IMR-90 (cell line): ENCODE measurements at regions not wholly inside any gene's neighbourhood (a gene's known extent, or its start where the extent isn't known, plus 50 kb on each side); places are given as distances from the start of the nearest gene placed in this dataset.

Experiments
- ATAC-seq: fragments of 200-7000 bp; cut with Tn5 transposase; 2 replicates; pipeline ENCODE4 v1.9.1; 2020; ENCODE audit warnings: low read depth, mild to moderate bottlenecking, moderate library complexity
- BruUV-seq: library from RNA; stranded (reverse); fragments of 400-500 nt; replicated peaks from 2 replicates; lab custom pipeline; 2021; lab: Mats Ljungman, UMichigan
- CTCF ChIA-PET: fragments of 300-600 bp; formaldehyde crosslinking; extraction: SDS; loops from one replicate; lab custom pipeline; 2021; ENCODE audit warnings: antibody characterized with exemption; lab: Yijun Ruan, JAX
- POLR2A ChIA-PET: fragments of 300-600 bp; sonication (Branson Sonifier 250); formaldehyde crosslinking; loops from one replicate; lab custom pipeline; 2022; ENCODE audit warnings: antibody characterized with exemption; ENCODE audit not compliant: unreplicated experiment; lab: Charles Lee
- DNase-seq: peaks from one replicate; pipeline ENCODE4 v3.0.0; 2013
- H2AFZ ChIP-seq: replicated peaks from 2 replicates; pipeline ENCODE3; 2013; ENCODE audit warnings: low read length, mild to moderate bottlenecking; ENCODE audit not compliant: poor library complexity
- H2AK5ac ChIP-seq: 2 replicates; pipeline ENCODE4 v1.6.1; 2013; ENCODE audit warnings: low read depth, low read length, inconsistent platforms
- H2AK9ac ChIP-seq: replicated peaks from 2 replicates; pipeline ENCODE3; 2013; ENCODE audit warnings: mild to moderate bottlenecking, low read depth, low read length, moderate library complexity; ENCODE audit not compliant: poor library complexity
- H2BK120ac ChIP-seq: 2 replicates; pipeline ENCODE4 v1.6.1; 2013; ENCODE audit warnings: low read depth, low read length, inconsistent platforms
- H2BK15ac ChIP-seq: 3 replicates; pipeline ENCODE4 v1.6.1; 2013; ENCODE audit warnings: low read depth, low read length, inconsistent platforms
- H2BK20ac ChIP-seq: 2 replicates; pipeline ENCODE4 v1.6.1; 2013; ENCODE audit warnings: low read depth, mild to moderate bottlenecking, inconsistent platforms, low read length, moderate library complexity
- H2BK5ac ChIP-seq: 2 replicates; pipeline ENCODE4 v1.6.1; 2013; ENCODE audit warnings: mild to moderate bottlenecking, low read depth, low read length, inconsistent platforms; ENCODE audit not compliant: poor library complexity, severe bottlenecking
- H3K14ac ChIP-seq: replicated peaks from 2 replicates; pipeline ENCODE4 v1.6.1; 2013; ENCODE audit warnings: low read depth, low read length, inconsistent platforms
- H3K18ac ChIP-seq: 2 replicates; pipeline ENCODE4 v1.6.1; 2013; ENCODE audit warnings: low read depth, low read length, control low read depth
- H3K23ac ChIP-seq: 2 replicates; pipeline ENCODE4 v1.6.1; 2013; ENCODE audit warnings: low read depth, low read length, inconsistent platforms
- H3K27ac ChIP-seq: 2 replicates; pipeline ENCODE4 v1.5.1; 2013; ENCODE audit warnings: mild to moderate bottlenecking, control low read depth, low read length; ENCODE audit not compliant: insufficient read depth
- H3K27me3 ChIP-seq: 2 replicates; pipeline ENCODE4 v1.6.1; 2013; ENCODE audit warnings: low read length; ENCODE audit not compliant: control insufficient read depth, insufficient read depth
- H3K36me3 ChIP-seq: 2 replicates; pipeline ENCODE4 v1.6.1; 2013; ENCODE audit warnings: low read length, mixed read lengths; ENCODE audit not compliant: control insufficient read depth, insufficient read depth
- H3K4ac ChIP-seq: 2 replicates; pipeline ENCODE4 v1.6.1; 2013; ENCODE audit warnings: low read depth, low read length, inconsistent platforms
- H3K4me1 ChIP-seq: 2 replicates; pipeline ENCODE4 v1.6.1; 2013; ENCODE audit warnings: low read length, mixed read lengths; ENCODE audit not compliant: control insufficient read depth, insufficient read depth
- H3K4me2 ChIP-seq: 2 replicates; pipeline ENCODE4 v1.6.1; 2013; ENCODE audit warnings: low read depth, mild to moderate bottlenecking, control low read depth, low read length, moderate library complexity
- H3K4me3 ChIP-seq: 2 replicates; pipeline ENCODE4 v1.5.1; 2013; ENCODE audit warnings: low read depth, mild to moderate bottlenecking, control low read depth, low read length, moderate library complexity; ENCODE audit not compliant: insufficient read depth
- H3K56ac ChIP-seq: 2 replicates; pipeline ENCODE4 v1.6.1; 2013; ENCODE audit warnings: low read length, inconsistent platforms; ENCODE audit not compliant: insufficient read depth; ENCODE audit errors: extremely low read depth
- H3K79me1 ChIP-seq, 2 experiments: 2 replicates each; pipeline ENCODE4 v1.6.1; 2013; ENCODE audit warnings: low read length in 2 of 2, inconsistent platforms in 1 of 2, low read depth in 1 of 2
- H3K9ac ChIP-seq: 2 replicates; pipeline ENCODE4 v1.6.1; 2013; ENCODE audit warnings: low read depth, low read length, control low read depth
- H3K9me1 ChIP-seq: 2 replicates; pipeline ENCODE4 v1.6.1; 2013; ENCODE audit warnings: low read length, inconsistent platforms; ENCODE audit not compliant: insufficient read depth
- H3K9me3 ChIP-seq: 2 replicates; pipeline ENCODE4 v1.6.1; 2013; ENCODE audit warnings: low read length; ENCODE audit not compliant: control insufficient read depth, insufficient read depth
- H4K20me1 ChIP-seq: 2 replicates; pipeline ENCODE4 v1.6.1; 2013; ENCODE audit warnings: low read length, inconsistent platforms; ENCODE audit not compliant: insufficient read depth
- H4K5ac ChIP-seq: 2 replicates; pipeline ENCODE4 v1.6.1; 2013; ENCODE audit warnings: mild to moderate bottlenecking, low read depth, low read length, control low read depth
- H4K8ac ChIP-seq, 2 experiments: 2 replicates each; pipeline ENCODE4 v1.6.1; 2013; ENCODE audit warnings: low read depth in 2 of 2, low read length in 2 of 2, control low read depth in 1 of 2, inconsistent platforms in 1 of 2
- H4K91ac ChIP-seq: 2 replicates; pipeline ENCODE4 v1.6.1; 2013; ENCODE audit warnings: low read depth, low read length, inconsistent platforms; ENCODE audit not compliant: insufficient read depth
- WGBS, 2 experiments: methylation state at CpG; one replicate each; pipeline versions ENCODE4 v1.1.5 to v1.1.7; 2013; ENCODE audit warnings: missing lambda C conversion rate in 2 of 2; ENCODE audit not compliant: insufficient read length in 1 of 2; ENCODE audit errors: extremely low coverage in 2 of 2; 5-methylcytosine and 5-hydroxymethylcytosine counted together
- dilution Hi-C: fragments of 300-500 bp; cut with HindIII; formaldehyde crosslinking; loops from one replicate; pipeline ENCODE4 v1.14.3; 2018; ENCODE audit warnings: low sequenced_read_pairs; ENCODE audit not compliant: unreplicated experiment
- in situ Hi-C: fragments of 300-500 bp; cut with MboI; formaldehyde crosslinking; loops from 3 replicates; pipeline ENCODE4 v1.14.3; 2019; ENCODE audit warnings: low sequenced_read_pairs, inconsistent platforms, mixed read lengths
- intact Hi-C: fragments of 100-400 bp; cut with micrococcal nuclease; formaldehyde crosslinking; loops from 2 replicates; pipeline ENCODE4 v1.10.0; 2022
- TF ChIP-seq, protein P1 (sequence below): fragments of 150-350 bp; IDR thresholded peaks from 2 replicates; pipeline ENCODE4 v1.6.1; 2017; ENCODE audit warnings: mild to moderate bottlenecking, antibody characterized with exemption, low read length, low read depth
- TF ChIP-seq, protein P2 (sequence below): conservative IDR thresholded peaks from 2 replicates; pipeline ENCODE4 v1.5.1; 2012; ENCODE audit warnings: mild to moderate bottlenecking, low read depth, low read length, improper control_type of control experiment

DNA sequence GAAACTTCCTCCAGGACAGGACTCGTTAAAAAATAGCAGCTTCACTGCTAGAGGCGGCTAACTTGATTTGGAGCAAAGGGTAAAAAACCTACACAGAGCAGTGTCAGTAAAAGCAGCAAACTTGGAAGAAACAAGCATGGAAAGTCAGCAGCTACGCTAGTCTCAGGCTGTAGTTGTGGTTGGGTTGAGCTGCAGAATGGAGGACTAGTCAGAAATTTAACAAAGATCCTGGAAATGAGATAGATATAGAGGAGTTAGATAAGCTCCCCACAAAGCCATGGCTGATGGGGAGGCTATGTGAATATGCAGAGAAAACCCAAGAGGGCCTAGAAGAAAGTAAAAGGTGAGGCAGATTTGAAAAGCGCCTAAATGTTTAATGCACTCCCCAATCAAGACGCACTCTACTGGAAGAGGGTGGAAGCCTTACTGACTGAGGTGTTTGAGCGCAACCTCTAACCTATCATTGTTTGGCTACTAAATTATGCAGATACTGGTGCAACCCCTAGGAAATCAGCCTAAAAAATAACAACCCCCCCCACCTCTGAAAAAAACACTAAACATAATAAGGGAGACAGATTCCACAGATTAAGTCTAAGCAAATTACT lies 99.7 kb upstream of the TMEM168 start:
- Histone ChIP-seq H3K27me3 (no peaks in the 10 kb centered on the region), H4K5ac (no peak overlapping the region), H3K4me3 (no peak overlapping the region), H2AFZ (no peak overlapping the region), H3K4ac (no peak overlapping the region), H3K4me1 (no peaks in the 10 kb centered on the region), H3K36me3 (peaks cover 8% of the 10 kb centered on the region), H3K9ac (no peak overlapping the region), H3K9me1 (0 out of 2 replicates have a peak, but pooled peaks cover 2% of the 10 kb centered on the region), H3K27ac (no peak overlapping the region), H3K18ac (no peak overlapping the region), H4K8ac (no peak overlapping the region), H3K56ac (no peak overlapping the region), H2BK5ac (no peak overlapping the region), H2AK9ac (no peak overlapping the region), H2BK20ac (no peak overlapping the region), H3K4me2 (no peak overlapping the region), H3K9me3 (no peaks in the 10 kb centered on the region), H3K79me1 (peaks cover 11 to 15% of the 10 kb centered on the region in 2 experiments; a peak in 3 of 4 replicates), H2AK5ac (no peak overlapping the region), H3K23ac (no peak overlapping the region), H4K91ac (no peak overlapping the region), H2BK15ac (no peak overlapping the region), H2BK120ac (no peak overlapping the region), H4K20me1 (no peaks in the 10 kb centered on the region; the same call in 1 of the 2 replicates), H3K14ac (no peak overlapping the region)
- in situ Hi-C loops: loop anchor here (10.0 to 25.0 kb wide), 2 partner anchors 345 to 1128 kb away; no protein-coding TSS in a partner anchor
- CTCF ChIA-PET: interaction anchor here (0.6 kb wide), 1 partner anchor 20 kb away, joined by 4 read pairs; no protein-coding TSS in a partner anchor
- ATAC-seq (no peak), DNase-seq (no peak)
- TF ChIP-seq, protein P1, sequence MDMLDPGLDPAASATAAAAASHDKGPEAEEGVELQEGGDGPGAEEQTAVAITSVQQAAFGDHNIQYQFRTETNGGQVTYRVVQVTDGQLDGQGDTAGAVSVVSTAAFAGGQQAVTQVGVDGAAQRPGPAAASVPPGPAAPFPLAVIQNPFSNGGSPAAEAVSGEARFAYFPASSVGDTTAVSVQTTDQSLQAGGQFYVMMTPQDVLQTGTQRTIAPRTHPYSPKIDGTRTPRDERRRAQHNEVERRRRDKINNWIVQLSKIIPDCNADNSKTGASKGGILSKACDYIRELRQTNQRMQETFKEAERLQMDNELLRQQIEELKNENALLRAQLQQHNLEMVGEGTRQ: no peak
- TF ChIP-seq, protein P2, sequence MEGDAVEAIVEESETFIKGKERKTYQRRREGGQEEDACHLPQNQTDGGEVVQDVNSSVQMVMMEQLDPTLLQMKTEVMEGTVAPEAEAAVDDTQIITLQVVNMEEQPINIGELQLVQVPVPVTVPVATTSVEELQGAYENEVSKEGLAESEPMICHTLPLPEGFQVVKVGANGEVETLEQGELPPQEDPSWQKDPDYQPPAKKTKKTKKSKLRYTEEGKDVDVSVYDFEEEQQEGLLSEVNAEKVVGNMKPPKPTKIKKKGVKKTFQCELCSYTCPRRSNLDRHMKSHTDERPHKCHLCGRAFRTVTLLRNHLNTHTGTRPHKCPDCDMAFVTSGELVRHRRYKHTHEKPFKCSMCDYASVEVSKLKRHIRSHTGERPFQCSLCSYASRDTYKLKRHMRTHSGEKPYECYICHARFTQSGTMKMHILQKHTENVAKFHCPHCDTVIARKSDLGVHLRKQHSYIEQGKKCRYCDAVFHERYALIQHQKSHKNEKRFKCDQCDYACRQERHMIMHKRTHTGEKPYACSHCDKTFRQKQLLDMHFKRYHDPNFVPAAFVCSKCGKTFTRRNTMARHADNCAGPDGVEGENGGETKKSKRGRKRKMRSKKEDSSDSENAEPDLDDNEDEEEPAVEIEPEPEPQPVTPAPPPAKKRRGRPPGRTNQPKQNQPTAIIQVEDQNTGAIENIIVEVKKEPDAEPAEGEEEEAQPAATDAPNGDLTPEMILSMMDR: no peak
- 100% methylated on average over 1 of the region's 6 CpGs; no CpG with 5 or more reads in 1 of the 2 experiments for WGBS, 2 experiments
- intact Hi-C loops: no loop called here
- BruUV-seq: no TSS peak
- POLR2A ChIA-PET: no interaction called here
- dilution Hi-C loops: no loop called here
